Activated CD8-positive, alpha-beta T cell treated with anti-CD3 and anti-CD28 coated beads, Interleukin-2, amount 10 ng/mL, durations not matched to agents 7 days and 5 days (primary cell): ENCODE measurements at regions not wholly inside any gene's neighbourhood (a gene's known extent, or its start where the extent isn't known, plus 50 kb on each side); places are given as distances from the start of the nearest gene placed in this dataset.

Experiments used
- ATAC-seq: fragments of 150-1000 bp; cut with Tn5 transposase; one replicate; pipeline ENCODE4 v1.10.0; 2021; ENCODE audit warnings: moderate library complexity
- CTCF ChIA-PET: fragments of 350-600 bp; sonication (Branson Sonifier 250); formaldehyde crosslinking; loops from one replicate; lab custom pipeline; 2021; ENCODE audit warnings: antibody characterized with exemption; lab: Charles Lee
- POLR2A ChIA-PET: fragments of 350-600 bp; sonication (Branson Sonifier 250); formaldehyde crosslinking; loops from one replicate; lab custom pipeline; 2021; ENCODE audit warnings: antibody characterized with exemption; lab: Charles Lee
- DNase-seq: peaks from one replicate; pipeline ENCODE4 v3.0.0-alpha.2; 2020
- H3K27ac Mint-ChIP-seq: one replicate; pipeline ENCODE4 v1.8.0; 2021; ENCODE audit warnings: mild to moderate bottlenecking, mixed read lengths
- H3K27me3 Mint-ChIP-seq: one replicate; pipeline ENCODE4 v1.8.0; 2021; ENCODE audit warnings: low read depth, mixed read lengths
- H3K36me3 Mint-ChIP-seq: one replicate; pipeline ENCODE4 v1.8.0; 2021; ENCODE audit warnings: low read depth, mixed read lengths
- H3K4me1 Mint-ChIP-seq: one replicate; pipeline ENCODE4 v1.8.0; 2021; ENCODE audit warnings: low read depth, mixed read lengths
- H3K4me3 Mint-ChIP-seq: one replicate; pipeline ENCODE4 v1.8.0; 2021; ENCODE audit warnings: mild to moderate bottlenecking, mixed read lengths
- H3K9me3 Mint-ChIP-seq: one replicate; pipeline ENCODE4 v1.8.0; 2022; ENCODE audit warnings: mixed read lengths; ENCODE audit not compliant: insufficient read depth

- no peaks in the 10 kb centered on the region for H3K9me3 Mint-ChIP-seq
- DNase-seq: no peak
- no peak overlapping the region for H3K4me3 Mint-ChIP-seq
- H3K36me3 Mint-ChIP-seq: no peaks in the 10 kb centered on the region
- no peak for ATAC-seq
- no peak overlapping the region for H3K27ac Mint-ChIP-seq
- H3K4me1 Mint-ChIP-seq: no peaks in the 10 kb centered on the region
- H3K27me3 Mint-ChIP-seq: no peaks in the 10 kb centered on the region
- ChIA-PET CTCF (no interaction called here), POLR2A (no interaction called here)
Measured at GRCh38 chr10:121690152-121690848, 92.1 kb upstream of the FGFR2 start.

- DNase-seq (no peak), ATAC-seq (no peak)
- POLR2A ChIA-PET: no interaction called here
- Mint-ChIP-seq H3K9me3 (no peaks in the 10 kb centered on the region), H3K27ac (no peak overlapping the region), H3K4me1 (no peaks in the 10 kb centered on the region), H3K4me3 (no peak overlapping the region), H3K27me3 (no peaks in the 10 kb centered on the region), H3K36me3 (no peaks in the 10 kb centered on the region)
- CTCF ChIA-PET: no interaction called here
Measured at GRCh38 chr10:121687095-121687813, 89.0 kb upstream of the FGFR2 start.

- ATAC-seq: no peak
- no peaks in the 10 kb centered on the region for H3K9me3 Mint-ChIP-seq
- no peak overlapping the region for H3K4me3 Mint-ChIP-seq
- H3K27ac Mint-ChIP-seq: no peak overlapping the region
- H3K36me3 Mint-ChIP-seq: no peaks in the 10 kb centered on the region
- ChIA-PET POLR2A (no interaction called here), CTCF (no interaction called here)
- no peak for DNase-seq
- no peaks in the 10 kb centered on the region for H3K27me3 Mint-ChIP-seq
- no peaks in the 10 kb centered on the region for H3K4me1 Mint-ChIP-seq
Measured at GRCh38 chr10:121684276-121684675, 86.0 kb upstream of the FGFR2 start.

DNA sequence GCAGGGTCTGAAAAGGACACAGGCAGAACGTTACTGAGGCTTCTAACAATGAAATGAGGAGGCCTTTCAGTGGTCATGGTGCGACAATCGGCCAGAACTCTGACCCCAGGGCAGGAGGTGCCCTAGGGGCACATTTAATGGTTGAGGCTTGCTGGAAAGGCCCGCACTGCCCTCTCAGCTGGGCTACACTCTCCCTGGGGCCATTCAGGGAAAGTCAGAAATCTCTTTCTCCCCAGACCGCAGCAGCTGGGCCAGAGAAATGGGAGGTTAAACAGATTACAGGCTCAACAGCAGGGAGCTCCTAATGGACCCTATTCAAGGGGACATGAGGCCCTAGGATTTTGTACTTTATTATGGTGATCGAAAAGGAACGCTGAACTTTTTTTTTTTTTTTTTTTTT lies 85.6 kb upstream of the FGFR2 start:
- ChIA-PET CTCF (no interaction called here), POLR2A (no interaction called here)
- Mint-ChIP-seq H3K9me3 (no peaks in the 10 kb centered on the region), H3K27ac (no peak overlapping the region), H3K36me3 (no peaks in the 10 kb centered on the region), H3K4me1 (no peaks in the 10 kb centered on the region), H3K4me3 (no peak overlapping the region), H3K27me3 (no peaks in the 10 kb centered on the region)
- no peak for DNase-seq
- ATAC-seq: no peak

DNA sequence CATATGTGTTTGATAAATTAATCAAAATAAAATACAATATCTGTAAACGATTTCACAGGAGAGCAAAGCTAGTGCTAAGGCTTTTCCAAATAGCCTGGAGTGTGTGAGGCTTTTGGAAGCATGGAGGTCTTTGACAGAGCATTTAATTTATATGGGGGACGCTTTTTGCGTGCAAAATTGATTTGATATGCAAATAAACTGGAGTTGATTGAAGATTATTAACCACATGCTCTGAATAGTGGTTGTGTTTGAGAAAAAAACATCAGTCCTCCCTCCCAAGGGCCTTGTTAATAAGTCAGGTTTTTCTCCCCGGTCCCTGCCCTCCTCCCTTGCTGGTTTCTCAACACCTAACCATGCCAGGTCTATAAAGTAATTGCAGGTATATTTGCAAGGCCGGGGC lies 85.1 kb upstream of the FGFR2 start:
- H3K36me3 Mint-ChIP-seq: no peaks in the 10 kb centered on the region
- no peak overlapping the region for H3K4me3 Mint-ChIP-seq
- POLR2A ChIA-PET: no interaction called here
- no peaks in the 10 kb centered on the region for H3K9me3 Mint-ChIP-seq
- no peak for DNase-seq
- ATAC-seq: no peak
- no peak overlapping the region for H3K27ac Mint-ChIP-seq
- no peaks in the 10 kb centered on the region for H3K4me1 Mint-ChIP-seq
- H3K27me3 Mint-ChIP-seq: no peaks in the 10 kb centered on the region
- CTCF ChIA-PET: no interaction called here

- ChIA-PET CTCF (no interaction called here), POLR2A (no interaction called here)
- H3K27ac Mint-ChIP-seq: no peak overlapping the region
- H3K27me3 Mint-ChIP-seq: no peaks in the 10 kb centered on the region
- ATAC-seq: no peak
- DNase-seq: no peak
- no peak overlapping the region for H3K4me3 Mint-ChIP-seq
- no peaks in the 10 kb centered on the region for H3K36me3 Mint-ChIP-seq
- H3K9me3 Mint-ChIP-seq: no peaks in the 10 kb centered on the region
- no peaks in the 10 kb centered on the region for H3K4me1 Mint-ChIP-seq
Measured at GRCh38 chr10:121681997-121682687, 83.9 kb upstream of the FGFR2 start.

DNA sequence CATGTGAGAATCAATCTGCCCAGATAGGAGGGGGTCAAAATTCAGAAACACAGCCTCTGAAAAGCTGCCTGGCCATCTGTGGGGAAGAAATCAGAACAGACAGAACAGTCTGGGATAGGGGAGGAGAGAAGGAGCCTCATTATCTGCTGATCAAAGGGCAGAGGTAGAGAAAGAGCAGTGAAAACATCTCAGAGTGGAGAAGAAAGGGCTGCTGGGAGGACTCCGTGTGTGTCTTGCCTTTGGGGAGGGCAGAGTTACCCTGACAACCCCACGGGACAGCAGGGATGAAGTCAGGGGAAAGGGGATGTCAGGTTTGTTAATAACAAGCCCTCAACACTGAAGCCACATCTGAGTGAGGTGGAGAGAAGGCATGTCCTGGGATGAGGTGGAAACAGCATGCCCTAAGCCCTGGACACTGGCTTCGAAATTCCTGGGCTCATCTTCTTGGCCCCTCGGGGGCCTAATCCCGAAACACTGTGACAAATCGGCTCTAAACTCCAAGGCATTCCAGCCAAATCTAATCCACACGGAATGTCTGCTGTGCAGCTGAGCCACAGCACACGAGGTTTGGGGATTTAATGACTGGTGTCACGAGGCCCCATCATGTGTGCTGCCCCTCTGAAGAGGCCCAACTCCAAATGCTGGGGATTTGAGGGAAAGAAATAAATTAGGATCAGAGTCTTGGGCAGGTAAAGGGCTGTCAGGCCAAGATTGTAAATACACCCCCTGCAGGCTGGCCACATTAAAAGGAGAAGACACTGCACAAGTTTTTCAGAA lies 82.8 kb upstream of the FGFR2 start:
- H3K4me1 Mint-ChIP-seq: no peaks in the 10 kb centered on the region
- ATAC-seq (no peak), DNase-seq (no peak)
- H3K9me3 Mint-ChIP-seq: no peaks in the 10 kb centered on the region
- H3K27me3 Mint-ChIP-seq: no peaks in the 10 kb centered on the region
- no peaks in the 10 kb centered on the region for H3K36me3 Mint-ChIP-seq
- POLR2A ChIA-PET: no interaction called here
- CTCF ChIA-PET: no interaction called here
- H3K4me3 Mint-ChIP-seq: no peak overlapping the region
- H3K27ac Mint-ChIP-seq: no peak overlapping the region

- no peak overlapping the region for H3K4me3 Mint-ChIP-seq
- no peaks in the 10 kb centered on the region for H3K9me3 Mint-ChIP-seq
- H3K27me3 Mint-ChIP-seq: no peaks in the 10 kb centered on the region
- POLR2A ChIA-PET: no interaction called here
- CTCF ChIA-PET: no interaction called here
- no peaks in the 10 kb centered on the region for H3K36me3 Mint-ChIP-seq
- ATAC-seq (no peak), DNase-seq (no peak)
- H3K27ac Mint-ChIP-seq: no peak overlapping the region
- no peaks in the 10 kb centered on the region for H3K4me1 Mint-ChIP-seq
Measured at GRCh38 chr10:121679916-121680315, 81.7 kb upstream of the FGFR2 start.

DNA sequence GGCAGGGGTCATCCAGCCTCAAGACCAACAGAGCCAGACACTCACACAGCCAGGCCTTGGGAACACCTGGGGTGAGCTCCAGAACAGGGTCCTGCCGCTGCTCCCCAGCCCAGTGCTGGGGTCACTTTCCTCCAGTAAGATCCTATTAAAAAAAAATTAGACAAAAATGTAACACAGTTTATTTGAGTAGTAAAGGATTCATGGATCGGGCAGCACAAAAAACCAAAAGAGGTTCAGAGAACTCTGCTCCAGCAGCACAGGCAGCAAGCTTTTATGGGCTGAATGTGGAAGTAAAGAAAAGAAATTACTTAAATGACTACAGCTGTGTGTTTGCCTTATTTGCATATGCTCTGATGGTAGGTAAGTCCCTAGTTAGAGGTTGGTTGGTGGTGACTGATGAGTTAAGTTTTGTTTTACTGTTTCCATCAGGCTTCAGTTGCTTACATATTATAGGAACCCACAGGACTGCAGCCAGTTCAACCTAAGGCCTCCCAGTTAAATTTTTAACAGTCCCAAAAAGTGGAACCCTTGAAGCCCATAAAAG lies 80.5 kb upstream of the FGFR2 start:
- CTCF ChIA-PET: no interaction called here
- H3K36me3 Mint-ChIP-seq: no peaks in the 10 kb centered on the region
- no peaks in the 10 kb centered on the region for H3K4me1 Mint-ChIP-seq
- no peak overlapping the region for H3K4me3 Mint-ChIP-seq
- H3K27me3 Mint-ChIP-seq: no peaks in the 10 kb centered on the region
- DNase-seq (no peak), ATAC-seq (no peak)
- H3K27ac Mint-ChIP-seq: no peak overlapping the region
- POLR2A ChIA-PET: no interaction called here
- no peaks in the 10 kb centered on the region for H3K9me3 Mint-ChIP-seq

DNA sequence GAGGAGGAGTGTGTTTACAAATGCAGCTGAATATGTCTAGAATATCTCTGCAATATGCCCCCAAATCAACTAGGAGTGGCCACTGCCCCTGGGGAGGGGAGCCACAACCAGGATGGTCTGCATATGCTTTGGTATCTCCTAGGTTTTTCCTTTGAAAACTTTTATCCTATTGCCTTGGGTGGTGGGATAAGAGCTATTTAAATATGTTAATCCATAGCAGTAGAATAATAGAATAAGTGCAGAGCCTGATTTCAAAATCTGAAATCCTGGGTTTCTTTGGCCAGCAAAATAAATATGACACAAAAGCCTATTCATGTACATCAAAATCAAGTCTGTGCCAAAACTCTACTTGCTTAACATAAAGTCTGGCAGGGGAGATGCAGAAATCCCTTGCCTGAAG lies 79.6 kb upstream of the FGFR2 start:
- H3K4me3 Mint-ChIP-seq: no peak overlapping the region
- ATAC-seq (no peak), DNase-seq (no peak)
- H3K27ac Mint-ChIP-seq: no peak overlapping the region
- no peaks in the 10 kb centered on the region for H3K27me3 Mint-ChIP-seq
- H3K4me1 Mint-ChIP-seq: no peaks in the 10 kb centered on the region
- H3K36me3 Mint-ChIP-seq: no peaks in the 10 kb centered on the region
- no peaks in the 10 kb centered on the region for H3K9me3 Mint-ChIP-seq
- CTCF ChIA-PET: no interaction called here
- POLR2A ChIA-PET: no interaction called here

DNA sequence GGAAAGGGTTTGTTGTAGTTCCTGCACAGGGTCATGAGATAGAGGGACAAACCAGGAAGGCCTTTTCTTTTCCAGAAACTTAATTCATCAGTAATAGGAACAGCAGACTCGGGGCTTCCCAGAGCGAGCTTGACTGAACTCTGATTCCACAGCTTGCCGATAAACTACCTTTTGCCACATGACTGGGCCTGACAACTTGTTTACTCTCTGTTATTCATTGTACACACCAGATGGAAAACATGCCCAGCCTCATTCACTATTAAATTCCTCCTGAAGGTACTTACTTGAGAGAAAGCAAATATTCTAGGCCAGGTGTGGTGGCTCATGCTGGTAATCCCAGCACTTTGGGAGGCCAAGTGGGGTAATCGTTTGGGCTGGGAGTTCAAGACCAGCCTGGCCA lies 77.1 kb upstream of the FGFR2 start:
- H3K9me3 Mint-ChIP-seq: no peaks in the 10 kb centered on the region
- CTCF ChIA-PET: no interaction called here
- no peak overlapping the region for H3K27ac Mint-ChIP-seq
- POLR2A ChIA-PET: no interaction called here
- H3K4me1 Mint-ChIP-seq: no peaks in the 10 kb centered on the region
- H3K27me3 Mint-ChIP-seq: no peaks in the 10 kb centered on the region
- ATAC-seq: no peak
- no peak overlapping the region for H3K4me3 Mint-ChIP-seq
- no peaks in the 10 kb centered on the region for H3K36me3 Mint-ChIP-seq
- DNase-seq: no peak

DNA sequence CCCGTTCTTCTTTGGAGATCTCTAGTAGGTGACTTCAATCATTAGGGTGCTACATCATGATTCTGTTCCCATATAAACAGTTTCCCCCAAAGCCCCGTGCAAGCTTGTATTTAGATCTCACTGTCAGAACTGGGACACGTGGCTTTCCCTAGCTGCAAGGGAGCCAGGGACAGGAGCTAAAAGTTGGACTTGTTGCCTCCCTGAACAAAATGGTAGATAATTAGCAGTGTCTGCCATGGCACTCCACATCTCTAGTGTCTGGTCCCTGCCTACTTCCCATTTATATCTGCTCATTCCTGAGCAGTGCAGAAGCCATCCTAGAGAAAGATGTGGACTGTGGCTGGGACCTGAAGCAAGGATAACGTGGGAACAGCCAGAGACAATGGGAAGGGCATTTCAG lies 76.6 kb upstream of the FGFR2 start:
- Mint-ChIP-seq H3K4me3 (no peak overlapping the region), H3K4me1 (no peaks in the 10 kb centered on the region), H3K9me3 (no peaks in the 10 kb centered on the region), H3K27me3 (no peaks in the 10 kb centered on the region), H3K27ac (no peak overlapping the region), H3K36me3 (no peaks in the 10 kb centered on the region)
- ChIA-PET CTCF (no interaction called here), POLR2A (no interaction called here)
- DNase-seq (no peak), ATAC-seq (no peak)
